ENCODE measurements at regions not wholly inside any gene's neighbourhood (a gene's known extent, or its start where the extent isn't known, plus 50 kb on each side); places are given as distances from the start of the nearest gene placed in this dataset.

- DNase-seq, result no peak
Observed at GRCh38 chrX:36436361-36436760, 516.8 kb downstream of the CFAP47 start.

DNA sequence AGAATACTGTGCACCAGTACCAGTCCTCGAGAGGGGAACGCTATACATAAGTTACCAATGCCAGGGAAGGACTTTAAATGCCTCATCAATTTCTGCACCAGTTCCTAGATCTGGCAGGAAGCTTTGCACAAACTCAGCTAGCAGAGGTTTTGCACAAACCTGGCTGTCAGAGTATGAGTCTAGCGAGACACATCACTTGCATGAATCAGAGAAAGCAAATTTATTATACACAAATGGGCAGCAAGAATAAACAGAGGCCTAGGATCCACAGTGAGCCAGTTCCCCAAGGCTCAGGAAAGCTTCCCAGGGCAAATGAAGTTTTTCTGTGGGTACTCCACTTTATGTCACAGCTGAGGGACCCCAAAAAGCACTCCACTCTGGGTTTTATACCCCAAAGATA is 523.5 kb downstream of the CFAP47 start:
- no peak for DNase-seq

DNA sequence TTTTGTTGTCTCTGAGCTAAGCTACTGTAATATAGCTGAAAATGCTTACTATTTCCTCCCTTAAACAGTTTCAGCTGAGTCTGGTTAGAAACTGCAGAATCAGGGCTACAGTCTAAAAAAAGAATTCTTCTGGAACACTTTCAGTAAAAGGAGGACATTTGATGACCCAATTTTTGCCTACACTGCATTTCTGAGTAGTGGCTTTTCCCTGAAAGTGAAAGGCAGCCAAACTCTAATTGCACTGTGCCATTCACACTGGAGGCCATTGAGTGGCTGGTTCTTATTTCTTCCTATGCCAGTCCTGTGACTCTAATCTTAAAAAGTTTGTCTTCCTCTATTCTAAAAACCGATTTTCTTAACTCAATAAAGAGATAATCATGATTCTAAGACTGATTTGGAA is 526.0 kb downstream of the CFAP47 start:
- no peak for DNase-seq

GRCh38 chrX:36462142-36462541 is 542.6 kb downstream of the CFAP47 start:
- no peak for DNase-seq

- no peak for DNase-seq
Observed at GRCh38 chrX:36480441-36480990, 527.6 kb upstream of the FAM47C start.

DNA sequence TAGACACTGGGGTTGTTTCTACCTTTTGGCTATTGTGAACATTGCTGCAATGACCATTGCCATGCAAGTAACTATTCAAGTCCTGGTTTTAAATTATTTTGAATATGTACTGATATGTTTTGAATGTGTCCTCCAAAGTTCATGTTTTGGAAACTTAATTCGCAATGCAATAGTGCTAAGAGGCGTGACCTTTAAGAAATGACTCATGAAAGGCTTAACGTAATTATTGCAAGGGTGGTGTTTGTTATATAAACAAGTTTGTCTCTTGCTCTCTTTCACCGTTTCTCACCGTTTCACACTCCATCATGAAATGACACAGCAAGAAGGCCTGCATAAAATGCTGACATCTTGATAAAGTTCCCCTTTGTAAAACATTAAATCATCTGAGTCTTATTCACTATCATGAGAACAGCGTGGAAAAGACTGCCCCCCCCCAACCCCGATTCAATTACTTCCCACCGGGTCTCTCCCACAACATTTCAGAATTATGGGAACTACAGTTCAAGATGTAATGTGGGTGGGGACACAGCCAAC is 506.9 kb upstream of the FAM47C start:
- no peak for DNase-seq

- DNase-seq, result no peak
Observed at GRCh38 chrX:36504625-36505024, 503.5 kb upstream of the FAM47C start.

DNA sequence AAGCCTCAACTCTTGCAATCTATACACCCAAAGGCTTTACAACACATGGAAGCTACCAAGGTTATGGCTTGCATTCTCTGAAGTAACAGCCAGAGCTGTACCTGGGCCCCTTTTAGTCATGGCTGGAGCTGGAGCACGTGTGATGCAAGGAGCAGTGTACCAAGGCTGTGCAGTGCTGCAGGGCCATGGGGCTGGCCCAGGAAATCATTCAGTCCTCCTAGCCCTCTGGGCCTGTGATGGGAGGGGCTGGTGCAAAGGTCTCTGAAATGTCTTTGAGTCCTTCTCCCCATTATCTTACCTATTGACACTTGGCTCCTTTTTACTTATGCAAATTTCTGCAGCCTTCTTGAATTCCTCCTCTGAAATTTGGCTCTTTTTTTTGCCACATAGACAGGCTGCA is 500.1 kb upstream of the FAM47C start:
- no peak for DNase-seq

DNA sequence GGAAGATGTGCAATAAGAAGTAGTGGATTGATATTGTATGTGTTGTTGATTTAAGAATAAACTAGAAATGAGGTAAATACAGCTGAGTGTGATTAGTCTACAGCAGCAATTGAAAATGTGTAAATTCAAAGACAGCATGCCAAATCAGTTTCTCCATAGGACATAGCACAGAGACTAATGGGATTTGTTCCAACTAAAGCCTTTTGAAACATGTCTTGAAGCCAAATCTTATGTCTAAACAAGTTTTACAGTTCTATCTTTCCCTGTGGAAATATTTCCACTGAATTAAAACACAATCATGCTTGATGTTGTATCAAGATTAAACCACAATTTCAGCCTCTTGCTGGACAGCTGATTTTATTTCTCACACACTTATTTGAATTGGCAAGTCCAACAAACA is 497.4 kb upstream of the FAM47C start:
- DNase-seq, result no peak

GRCh38 chrX:36528661-36529060 is 479.5 kb upstream of the FAM47C start:
- DNase-seq, result no peak

DNA sequence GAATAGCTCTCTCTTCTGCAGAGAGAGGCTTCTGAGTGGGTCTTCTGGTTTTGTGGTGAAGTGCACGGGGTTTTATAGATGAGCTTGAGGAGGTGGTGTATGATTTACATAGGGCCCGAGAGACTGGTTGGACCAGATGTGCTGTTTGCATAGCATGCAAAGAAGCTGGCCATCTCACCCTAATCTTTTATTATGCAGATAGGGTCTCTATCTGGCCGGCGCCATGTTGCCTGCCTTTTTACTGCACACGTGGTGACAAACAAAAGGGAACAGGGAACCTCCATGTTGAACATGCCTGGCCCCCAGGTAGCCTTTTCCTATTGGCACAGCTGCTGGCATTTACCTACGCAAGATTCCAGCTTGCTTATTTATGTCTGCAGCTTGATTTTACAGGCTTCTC is 473.3 kb upstream of the FAM47C start:
- no peak for DNase-seq

- DNase-seq, result no peak
Observed at GRCh38 chrX:36543499-36543898, 464.7 kb upstream of the FAM47C start.

GRCh38 chrX:36562986-36563385 is 445.2 kb upstream of the FAM47C start:
- DNase-seq, result no peak

- no peak for DNase-seq
Observed at GRCh38 chrX:36568946-36569345, 439.2 kb upstream of the FAM47C start.

DNA sequence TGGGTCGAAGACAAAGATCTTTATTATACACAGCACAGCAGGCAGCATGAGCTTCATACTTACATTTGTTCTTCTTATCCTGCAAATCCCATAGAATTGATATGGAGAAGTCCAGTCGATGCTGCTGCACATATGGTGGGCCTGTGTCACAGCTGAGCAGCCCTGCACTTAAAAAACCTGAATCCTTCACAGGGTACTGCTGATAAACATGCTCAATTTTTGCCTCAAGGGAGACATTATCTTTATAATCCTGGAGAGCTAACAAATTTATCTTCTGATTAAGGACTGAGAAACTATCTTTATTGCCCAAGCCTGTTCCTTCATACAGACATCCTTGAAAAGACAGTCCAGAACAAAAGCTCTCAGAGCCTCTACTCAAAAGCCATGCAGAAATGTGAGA is 434.4 kb upstream of the FAM47C start:
- no peak for DNase-seq

DNA sequence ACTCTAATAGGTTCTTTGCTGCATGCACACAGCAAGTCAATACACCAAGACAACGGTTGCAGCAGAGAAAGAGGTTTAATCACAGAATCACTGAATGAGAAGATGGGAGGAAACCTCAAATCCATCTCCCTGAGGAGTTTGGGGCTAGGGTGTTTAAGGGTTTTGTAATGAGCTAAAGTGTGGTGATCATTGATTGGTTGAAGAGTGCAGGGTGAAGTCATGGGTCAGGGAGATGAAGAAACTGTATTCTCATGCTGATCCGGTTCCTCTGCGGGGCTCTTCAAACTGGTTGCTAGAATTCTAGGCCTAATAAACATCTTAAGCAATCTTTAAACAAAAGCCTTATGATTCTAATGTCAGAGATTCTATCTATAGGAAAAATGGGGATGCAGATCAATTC is 432.5 kb upstream of the FAM47C start:
- DNase-seq, result no peak

GRCh38 chrX:36577006-36577405 is 431.2 kb upstream of the FAM47C start:
- no peak for DNase-seq

DNA sequence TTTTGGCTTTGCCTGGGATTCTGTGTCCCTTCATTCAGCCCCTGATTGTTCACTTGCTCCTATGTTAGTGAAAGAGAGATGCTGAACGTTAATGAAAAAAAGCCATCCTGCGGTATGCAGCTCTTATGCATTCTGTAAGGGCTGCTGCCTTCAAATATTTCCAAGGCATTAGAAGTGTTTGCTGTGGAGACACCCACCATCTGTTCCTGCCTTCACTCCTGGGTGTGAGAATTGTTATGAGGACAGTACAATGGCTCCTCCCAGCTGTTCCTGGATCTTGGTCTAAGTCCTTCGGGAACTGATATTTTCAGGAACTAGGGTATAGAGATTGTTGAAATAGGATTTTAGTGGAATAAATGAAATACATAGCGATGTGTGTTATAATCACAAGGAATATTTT is 427.1 kb upstream of the FAM47C start:
- no peak for DNase-seq

GRCh38 chrX:36583674-36584073 is 424.5 kb upstream of the FAM47C start:
- DNase-seq, result no peak

DNA sequence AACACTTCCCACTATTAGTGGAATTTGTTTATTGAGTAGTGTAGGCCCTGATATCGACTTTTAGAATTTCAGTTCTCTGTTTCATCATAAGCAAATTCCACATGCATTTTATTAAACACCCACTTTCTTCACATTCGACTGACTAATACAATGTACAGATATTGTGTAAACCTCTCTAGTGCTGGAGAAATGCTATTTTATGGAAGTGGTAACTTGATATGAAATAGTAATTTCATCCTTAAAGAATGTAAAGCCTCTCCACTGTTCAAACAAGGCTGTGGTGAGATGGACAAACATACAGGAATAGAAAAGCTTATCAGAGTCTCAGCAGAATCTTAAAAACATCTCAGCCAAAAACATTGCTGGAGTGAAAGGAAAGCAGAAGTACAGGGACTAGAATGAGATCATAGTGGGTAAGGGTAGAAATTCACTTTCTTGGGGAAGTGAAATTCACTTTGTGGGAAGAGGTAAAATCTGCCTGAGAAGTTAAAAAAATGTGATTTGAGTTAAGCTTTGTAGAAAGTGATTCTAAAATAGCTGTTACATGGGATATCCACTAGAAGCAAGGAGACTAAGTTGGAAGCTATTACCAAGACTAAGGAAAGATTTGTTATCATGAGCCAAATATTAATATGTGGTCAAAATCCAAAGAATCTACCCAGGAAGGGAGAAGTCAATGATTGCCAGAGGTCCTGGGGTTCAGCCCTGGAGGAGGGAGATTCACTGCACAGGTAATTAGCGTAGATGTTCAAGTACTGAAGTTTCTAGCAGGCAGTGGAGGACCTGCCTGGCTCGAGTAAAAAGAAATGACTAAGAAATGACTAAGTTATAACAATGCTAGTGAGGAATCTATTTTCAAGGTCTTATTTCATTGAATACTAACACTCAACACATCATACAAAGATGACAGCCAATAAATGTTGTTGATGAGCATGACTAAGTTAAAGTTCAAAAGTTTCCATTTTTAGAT is 398.3 kb upstream of the FAM47C start:
- DNase-seq, result no peak

- DNase-seq, result no peak
Observed at GRCh38 chrX:36626898-36627297, 381.3 kb upstream of the FAM47C start.

GRCh38 chrX:36640232-36640631 is 367.9 kb upstream of the FAM47C start:
- DNase-seq, result no peak

- DNase-seq, result no peak
Observed at GRCh38 chrX:36642052-36642451, 366.1 kb upstream of the FAM47C start.

DNA sequence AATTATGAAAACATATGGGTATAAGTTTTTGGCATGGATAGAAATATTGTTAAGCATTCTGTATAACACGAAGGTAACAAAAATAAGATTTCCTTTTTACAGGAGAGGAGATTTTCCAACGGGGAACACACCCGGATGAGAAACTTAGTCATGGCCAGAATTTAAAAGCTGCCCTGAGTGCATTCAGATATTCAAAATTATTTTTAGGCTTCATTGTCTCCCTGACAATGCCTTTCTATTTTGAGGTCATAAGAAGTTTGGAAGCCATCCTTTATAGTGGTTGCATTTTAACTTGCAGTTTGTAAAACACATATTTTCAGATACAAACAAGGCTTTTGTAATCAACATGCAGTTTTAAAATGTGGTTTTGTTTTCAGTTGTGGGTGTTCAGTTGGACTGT is 357.5 kb upstream of the FAM47C start:
- DNase-seq, result no peak
